Caco-2 (cell line): ENCODE measurements at regions not wholly inside any gene's neighbourhood (a gene's known extent, or its start where the extent isn't known, plus 50 kb on each side); places are given as distances from the start of the nearest gene placed in this dataset.
A peak's percentile ranks its signal among the peaks of the same experiment; 100 is the strongest.

Experiments used
- BruUV-seq: library from RNA; stranded (reverse); fragments of 400-500 nt; replicated peaks from 2 replicates; lab custom pipeline; 2021; lab: Mats Ljungman, UMichigan
- CTCF ChIA-PET: fragments of 300-600 bp; sonication (Branson Sonifier 250); formaldehyde crosslinking; loops from one replicate; lab custom pipeline; 2022; ENCODE audit warnings: antibody characterized with exemption; lab: Charles Lee
- POLR2A ChIA-PET: fragments of 300-600 bp; sonication (Branson Sonifier 250); formaldehyde crosslinking; loops from one replicate; lab custom pipeline; 2022; ENCODE audit warnings: antibody characterized with exemption; lab: Charles Lee
- DNase-seq, 2 experiments: peaks; one replicate each; pipeline versions ENCODE4 v3.0.0 to v3.0.0-alpha.2; 2020 to 2022
- H3K27me3 ChIP-seq: replicated peaks from 2 replicates; pipeline ENCODE4 v1.6.0; 2011; ENCODE audit warnings: low read length; ENCODE audit not compliant: control insufficient read depth, insufficient read depth
- H3K36me3 ChIP-seq: 2 replicates; pipeline ENCODE4 v1.5.1; 2011; ENCODE audit warnings: low read length; ENCODE audit not compliant: control insufficient read depth, insufficient read depth
- H3K4me1 ChIP-seq: fragments of 250-450 bp; sonication (Bioruptor Pico); 2 replicates; pipeline ENCODE4 v1.5.1; 2020; ENCODE audit warnings: mild to moderate bottlenecking
- H3K4me3 ChIP-seq: 2 replicates; pipeline ENCODE4 v1.5.1; 2011; ENCODE audit warnings: low read depth, mild to moderate bottlenecking, control low read depth, low read length
- H3K9me3 ChIP-seq: fragments of 250-450 bp; sonication (Bioruptor Pico); 2 replicates; pipeline ENCODE4 v1.5.1; 2020; ENCODE audit warnings: mild to moderate bottlenecking, moderate library complexity
- H3K27ac Mint-ChIP-seq: one replicate; pipeline ENCODE4 v1.8.0; 2022; ENCODE audit warnings: mixed read lengths; ENCODE audit not compliant: unreplicated experiment
- H3K27me3 Mint-ChIP-seq: one replicate; pipeline ENCODE4 v1.8.0; 2022; ENCODE audit warnings: mixed read lengths; ENCODE audit not compliant: insufficient read depth, unreplicated experiment
- H3K36me3 Mint-ChIP-seq: one replicate; pipeline ENCODE4 v1.8.0; 2022; ENCODE audit warnings: mild to moderate bottlenecking, mixed read lengths; ENCODE audit not compliant: insufficient read depth, unreplicated experiment
- H3K4me1 Mint-ChIP-seq: one replicate; pipeline ENCODE4 v1.8.0; 2022; ENCODE audit warnings: low read depth, mixed read lengths; ENCODE audit not compliant: unreplicated experiment
- H3K4me3 Mint-ChIP-seq: one replicate; pipeline ENCODE4 v1.8.0; 2022; ENCODE audit warnings: mild to moderate bottlenecking, moderate library complexity, mixed read lengths; ENCODE audit not compliant: unreplicated experiment
- H3K9me3 Mint-ChIP-seq: one replicate; pipeline ENCODE4 v1.8.0; 2022; ENCODE audit warnings: mixed read lengths; ENCODE audit not compliant: unreplicated experiment
- intact Hi-C: fragments of 100-400 bp; cut with micrococcal nuclease; formaldehyde crosslinking; loops from one replicate; pipeline ENCODE4 v1.10.0; 2022; ENCODE audit not compliant: unreplicated experiment
- TF ChIP-seq, protein P1 (sequence below), 2 experiments: fragments of 200-600 bp in 1 of 2; IDR thresholded peaks; 1 replicate in 1 of 2; 2 replicates in 1 of 2; pipeline versions ENCODE4 v1.5.1 to v1.8.0; 2011 to 2022; ENCODE audit warnings: antibody characterized with exemption in 1 of 2, control low read depth in 1 of 2, inconsistent platforms in 1 of 2, low read depth in 1 of 2, low read length in 1 of 2, mild to moderate bottlenecking in 1 of 2, moderate library complexity in 1 of 2; ENCODE audit not compliant: insufficient read depth in 1 of 2, severe bottlenecking in 1 of 2, unreplicated experiment in 1 of 2

GRCh38 chr2:226583715-226584114, 215.9 kb downstream of the IRS1 start:
- CTCF ChIA-PET = no interaction called here
- TF ChIP-seq, protein P1, sequence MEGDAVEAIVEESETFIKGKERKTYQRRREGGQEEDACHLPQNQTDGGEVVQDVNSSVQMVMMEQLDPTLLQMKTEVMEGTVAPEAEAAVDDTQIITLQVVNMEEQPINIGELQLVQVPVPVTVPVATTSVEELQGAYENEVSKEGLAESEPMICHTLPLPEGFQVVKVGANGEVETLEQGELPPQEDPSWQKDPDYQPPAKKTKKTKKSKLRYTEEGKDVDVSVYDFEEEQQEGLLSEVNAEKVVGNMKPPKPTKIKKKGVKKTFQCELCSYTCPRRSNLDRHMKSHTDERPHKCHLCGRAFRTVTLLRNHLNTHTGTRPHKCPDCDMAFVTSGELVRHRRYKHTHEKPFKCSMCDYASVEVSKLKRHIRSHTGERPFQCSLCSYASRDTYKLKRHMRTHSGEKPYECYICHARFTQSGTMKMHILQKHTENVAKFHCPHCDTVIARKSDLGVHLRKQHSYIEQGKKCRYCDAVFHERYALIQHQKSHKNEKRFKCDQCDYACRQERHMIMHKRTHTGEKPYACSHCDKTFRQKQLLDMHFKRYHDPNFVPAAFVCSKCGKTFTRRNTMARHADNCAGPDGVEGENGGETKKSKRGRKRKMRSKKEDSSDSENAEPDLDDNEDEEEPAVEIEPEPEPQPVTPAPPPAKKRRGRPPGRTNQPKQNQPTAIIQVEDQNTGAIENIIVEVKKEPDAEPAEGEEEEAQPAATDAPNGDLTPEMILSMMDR (IDR thresholded peaks at IDR 0.05; ENCODE audit: insufficient read depth in 1 of 2, low read depth in 1 of 2, low read length in 1 of 2, severe bottlenecking in 1 of 2, unreplicated experiment in 1 of 2) = no peak
- H3K4me3 ChIP-seq = no peak overlapping the region

DNA sequence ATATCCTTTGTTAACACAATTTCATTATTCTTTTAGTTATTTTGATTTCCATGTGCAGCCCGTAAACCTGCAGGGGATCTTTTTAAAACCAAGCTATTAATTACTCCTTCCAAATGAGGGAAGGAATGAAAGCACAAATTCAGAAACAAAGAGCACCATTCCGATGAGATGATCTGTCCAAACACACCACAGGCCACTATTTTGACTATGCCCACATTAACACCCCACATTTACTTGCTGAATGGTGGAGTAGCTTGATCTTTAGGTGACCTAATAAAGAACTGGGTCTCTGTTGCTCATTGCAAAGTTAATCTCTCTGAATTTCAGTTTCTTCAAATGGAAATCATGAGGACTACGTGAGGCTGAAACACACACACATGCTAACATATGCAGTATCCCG, 218.0 kb downstream of the IRS1 start:
- peaks cover 33% of the 10 kb centered on the region for H3K4me1 ChIP-seq
- intact Hi-C loops = no loop called here
- no peaks in the 10 kb centered on the region for H3K36me3 Mint-ChIP-seq
- H3K4me3 Mint-ChIP-seq = no peak overlapping the region
- H3K36me3 ChIP-seq = no peaks in the 10 kb centered on the region
- peaks cover 21% of the 10 kb centered on the region for H3K4me1 Mint-ChIP-seq
- BruUV-seq = no TSS peak
- no peak overlapping the region for H3K27ac Mint-ChIP-seq
- ChIA-PET POLR2A (no interaction called here), CTCF (no interaction called here)
- H3K9me3 Mint-ChIP-seq = peaks cover 16% of the 10 kb centered on the region
- TF ChIP-seq, protein P1 (IDR thresholded peaks at IDR 0.05; ENCODE audit: insufficient read depth in 1 of 2, low read depth in 1 of 2, low read length in 1 of 2, severe bottlenecking in 1 of 2, unreplicated experiment in 1 of 2) = no peak
- no peak for DNase-seq
- no peaks in the 10 kb centered on the region for H3K27me3 ChIP-seq
- peaks cover 5% of the 10 kb centered on the region; the same call in 1 of the 2 replicates for H3K9me3 ChIP-seq
- no peaks in the 10 kb centered on the region for H3K27me3 Mint-ChIP-seq
- H3K4me3 ChIP-seq = no peak overlapping the region

More at GRCh38 chr2:226583715-226584114, 215.9 kb downstream of the IRS1 start:
- Mint-ChIP-seq H3K27ac (peak overlapping the region; percentile 89), H3K4me3 (no peak overlapping the region), H3K27me3 (no peaks in the 10 kb centered on the region), H3K36me3 (no peaks in the 10 kb centered on the region), H3K4me1 (peaks cover 21% of the 10 kb centered on the region), H3K9me3 (peaks cover 16% of the 10 kb centered on the region)
- Histone ChIP-seq H3K4me1 (peaks cover 33% of the 10 kb centered on the region), H3K27me3 (no peaks in the 10 kb centered on the region), H3K36me3 (no peaks in the 10 kb centered on the region), H3K9me3 (peaks cover 5% of the 10 kb centered on the region; the same call in 1 of the 2 replicates)
- intact Hi-C loops = no loop called here
- BruUV-seq = no TSS peak
- DNase-seq = peak in 1 of 2 experiments; percentile 5
- POLR2A ChIA-PET = no interaction called here

- BruUV-seq = no TSS peak
- Mint-ChIP-seq H3K4me3 (no peak overlapping the region), H3K36me3 (no peaks in the 10 kb centered on the region), H3K27me3 (no peaks in the 10 kb centered on the region), H3K4me1 (peaks cover 21% of the 10 kb centered on the region), H3K9me3 (peaks cover 16% of the 10 kb centered on the region), H3K27ac (peak overlapping the region; percentile 34)
- Histone ChIP-seq H3K4me1 (peaks cover 33% of the 10 kb centered on the region), H3K9me3 (peaks cover 5% of the 10 kb centered on the region; the same call in 1 of the 2 replicates), H3K4me3 (no peak overlapping the region), H3K36me3 (no peaks in the 10 kb centered on the region), H3K27me3 (no peaks in the 10 kb centered on the region)
- TF ChIP-seq, protein P1 (IDR thresholded peaks at IDR 0.05; ENCODE audit: insufficient read depth in 1 of 2, low read depth in 1 of 2, low read length in 1 of 2, severe bottlenecking in 1 of 2, unreplicated experiment in 1 of 2) = no peak
- intact Hi-C loops = no loop called here
- POLR2A ChIA-PET = no interaction called here
- peak in 1 of 2 experiments; percentile 40 for DNase-seq
- CTCF ChIA-PET = no interaction called here
These were observed 218.6 kb downstream of the IRS1 start for GRCh38 chr2:226581004-226581403.
